Neural progenitor cell (in vitro differentiated cells): ENCODE measurements at regions not wholly inside any gene's neighbourhood (a gene's known extent, or its start where the extent isn't known, plus 50 kb on each side); places are given as distances from the start of the nearest gene placed in this dataset.

Source experiments
- DNase-seq: peaks from one replicate; pipeline ENCODE4 v3.0.0-alpha.2; 2016; ENCODE audit warnings: low spot score
- H2AFZ ChIP-seq: fragments of 200-600 bp; sonication (generic); replicated peaks from 2 replicates; pipeline ENCODE4 v1.6.1; 2016; ENCODE audit warnings: antibody characterized with exemption
- H3F3A ChIP-seq: fragments of 200-600 bp; sonication (generic); 2 replicates; pipeline ENCODE4 v1.6.1; 2016; ENCODE audit warnings: antibody characterized with exemption, low read depth
- H3K27ac ChIP-seq: fragments of 200-600 bp; sonication (generic); 2 replicates; pipeline ENCODE4 v1.5.1; 2016; ENCODE audit warnings: mild to moderate bottlenecking
- H3K27me3 ChIP-seq: fragments of 200-600 bp; sonication (generic); 2 replicates; pipeline ENCODE4 v1.6.1; 2016; ENCODE audit warnings: mild to moderate bottlenecking, moderate library complexity
- H3K36me3 ChIP-seq: fragments of 200-600 bp; sonication (generic); 2 replicates; pipeline ENCODE4 v1.5.1; 2016
- H3K4me1 ChIP-seq: fragments of 200-600 bp; sonication (generic); 2 replicates; pipeline ENCODE4 v1.6.1; 2016; ENCODE audit warnings: mixed run types
- H3K4me2 ChIP-seq: fragments of 200-600 bp; sonication (generic); 2 replicates; pipeline ENCODE4 v1.6.1; 2016
- H3K4me3 ChIP-seq: fragments of 200-600 bp; sonication (generic); 2 replicates; pipeline ENCODE4 v1.5.1; 2016
- H3K79me2 ChIP-seq: fragments of 200-600 bp; sonication (generic); 2 replicates; pipeline ENCODE4 v1.6.1; 2016; ENCODE audit warnings: low read depth
- H3K9ac ChIP-seq: fragments of 200-600 bp; sonication (generic); 2 replicates; pipeline ENCODE4 v1.6.1; 2016
- H3K9me3 ChIP-seq: fragments of 200-600 bp; sonication (generic); 2 replicates; pipeline ENCODE4 v1.5.1; 2016; ENCODE audit warnings: low read depth
- H4K20me1 ChIP-seq: fragments of 200-600 bp; sonication (generic); 2 replicates; pipeline ENCODE4 v1.6.1; 2016; ENCODE audit warnings: low read depth
- H3K27ac Mint-ChIP-seq: 3 replicates; pipeline ENCODE4 v1.8.0; 2021; ENCODE audit warnings: mixed read lengths
- H3K27me3 Mint-ChIP-seq: 2 replicates; pipeline ENCODE4 v1.8.0; 2022; ENCODE audit warnings: low read depth, mild to moderate bottlenecking, inconsistent platforms, moderate library complexity, mixed read lengths; ENCODE audit not compliant: insufficient read depth
- H3K36me3 Mint-ChIP-seq: 3 replicates; pipeline ENCODE4 v1.8.0; 2021; ENCODE audit warnings: mixed read lengths
- H3K4me1 Mint-ChIP-seq: 3 replicates; pipeline ENCODE4 v1.8.0; 2021; ENCODE audit warnings: mixed read lengths
- H3K4me3 Mint-ChIP-seq: 3 replicates; pipeline ENCODE4 v1.8.0; 2021; ENCODE audit warnings: mild to moderate bottlenecking, moderate library complexity, mixed read lengths
- H3K9me3 Mint-ChIP-seq: 3 replicates; pipeline ENCODE4 v1.8.0; 2020; ENCODE audit warnings: mixed read lengths
- EZH2 ChIP-seq: fragments of 200-600 bp; sonication (generic); IDR thresholded peaks from 2 replicates; pipeline ENCODE4 v1.6.1; 2017; ENCODE audit warnings: antibody characterized with exemption, mild to moderate bottlenecking, moderate library complexity
- EZH2phosphoT487 ChIP-seq: fragments of 200-600 bp; sonication (generic); IDR thresholded peaks from 2 replicates; pipeline ENCODE4 v1.6.1; 2017; ENCODE audit warnings: antibody characterized with exemption
- TF ChIP-seq, protein P1 (sequence below): fragments of 200-600 bp; sonication (generic); IDR thresholded peaks from 2 replicates; pipeline ENCODE4 v1.5.1; 2017; ENCODE audit warnings: antibody characterized with exemption, mild to moderate bottlenecking

DNA sequence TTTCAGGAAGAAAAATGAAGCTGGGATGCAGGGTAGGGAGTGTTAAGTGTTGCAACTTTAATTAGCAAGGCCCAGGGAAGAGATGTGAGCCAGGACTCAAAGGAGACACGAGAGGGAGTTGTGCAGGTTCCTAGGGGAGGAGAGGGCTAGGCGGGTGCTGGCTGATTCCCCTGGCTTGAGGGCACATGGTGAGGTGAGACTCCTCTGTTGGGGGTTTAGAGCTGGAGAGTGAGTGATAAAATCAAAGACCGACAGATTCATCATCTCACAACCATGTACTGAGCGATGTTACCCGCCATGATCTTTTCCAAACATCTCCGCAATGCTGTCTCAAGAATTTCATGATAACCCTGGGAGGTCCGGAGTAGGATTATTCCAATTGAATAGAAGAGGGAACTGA, 161.8 kb upstream of the CSF3R start:
- Mint-ChIP-seq H3K4me1 (peaks cover 5% of the 10 kb centered on the region), H3K27me3 (peaks cover 14% of the 10 kb centered on the region), H3K9me3 (no peaks in the 10 kb centered on the region), H3K27ac (no peak overlapping the region), H3K36me3 (no peaks in the 10 kb centered on the region), H3K4me3 (no peak overlapping the region)
- Histone ChIP-seq H3K4me1 (peaks cover 22% of the 10 kb centered on the region), H3K27ac (no peak overlapping the region), H4K20me1 (no peaks in the 10 kb centered on the region), H2AFZ (no peak overlapping the region), H3K36me3 (no peaks in the 10 kb centered on the region), H3K27me3 (no peaks in the 10 kb centered on the region), H3K4me2 (no peak overlapping the region), H3K4me3 (no peak overlapping the region), H3F3A (no peaks in the 10 kb centered on the region), H3K79me2 (no peaks in the 10 kb centered on the region), H3K9ac (no peak overlapping the region), H3K9me3 (no peaks in the 10 kb centered on the region)
- TF ChIP-seq EZH2phosphoT487 (no peak), EZH2 (no peak)
- TF ChIP-seq, protein P1, sequence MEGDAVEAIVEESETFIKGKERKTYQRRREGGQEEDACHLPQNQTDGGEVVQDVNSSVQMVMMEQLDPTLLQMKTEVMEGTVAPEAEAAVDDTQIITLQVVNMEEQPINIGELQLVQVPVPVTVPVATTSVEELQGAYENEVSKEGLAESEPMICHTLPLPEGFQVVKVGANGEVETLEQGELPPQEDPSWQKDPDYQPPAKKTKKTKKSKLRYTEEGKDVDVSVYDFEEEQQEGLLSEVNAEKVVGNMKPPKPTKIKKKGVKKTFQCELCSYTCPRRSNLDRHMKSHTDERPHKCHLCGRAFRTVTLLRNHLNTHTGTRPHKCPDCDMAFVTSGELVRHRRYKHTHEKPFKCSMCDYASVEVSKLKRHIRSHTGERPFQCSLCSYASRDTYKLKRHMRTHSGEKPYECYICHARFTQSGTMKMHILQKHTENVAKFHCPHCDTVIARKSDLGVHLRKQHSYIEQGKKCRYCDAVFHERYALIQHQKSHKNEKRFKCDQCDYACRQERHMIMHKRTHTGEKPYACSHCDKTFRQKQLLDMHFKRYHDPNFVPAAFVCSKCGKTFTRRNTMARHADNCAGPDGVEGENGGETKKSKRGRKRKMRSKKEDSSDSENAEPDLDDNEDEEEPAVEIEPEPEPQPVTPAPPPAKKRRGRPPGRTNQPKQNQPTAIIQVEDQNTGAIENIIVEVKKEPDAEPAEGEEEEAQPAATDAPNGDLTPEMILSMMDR, result no peak
- no peak for DNase-seq

DNA sequence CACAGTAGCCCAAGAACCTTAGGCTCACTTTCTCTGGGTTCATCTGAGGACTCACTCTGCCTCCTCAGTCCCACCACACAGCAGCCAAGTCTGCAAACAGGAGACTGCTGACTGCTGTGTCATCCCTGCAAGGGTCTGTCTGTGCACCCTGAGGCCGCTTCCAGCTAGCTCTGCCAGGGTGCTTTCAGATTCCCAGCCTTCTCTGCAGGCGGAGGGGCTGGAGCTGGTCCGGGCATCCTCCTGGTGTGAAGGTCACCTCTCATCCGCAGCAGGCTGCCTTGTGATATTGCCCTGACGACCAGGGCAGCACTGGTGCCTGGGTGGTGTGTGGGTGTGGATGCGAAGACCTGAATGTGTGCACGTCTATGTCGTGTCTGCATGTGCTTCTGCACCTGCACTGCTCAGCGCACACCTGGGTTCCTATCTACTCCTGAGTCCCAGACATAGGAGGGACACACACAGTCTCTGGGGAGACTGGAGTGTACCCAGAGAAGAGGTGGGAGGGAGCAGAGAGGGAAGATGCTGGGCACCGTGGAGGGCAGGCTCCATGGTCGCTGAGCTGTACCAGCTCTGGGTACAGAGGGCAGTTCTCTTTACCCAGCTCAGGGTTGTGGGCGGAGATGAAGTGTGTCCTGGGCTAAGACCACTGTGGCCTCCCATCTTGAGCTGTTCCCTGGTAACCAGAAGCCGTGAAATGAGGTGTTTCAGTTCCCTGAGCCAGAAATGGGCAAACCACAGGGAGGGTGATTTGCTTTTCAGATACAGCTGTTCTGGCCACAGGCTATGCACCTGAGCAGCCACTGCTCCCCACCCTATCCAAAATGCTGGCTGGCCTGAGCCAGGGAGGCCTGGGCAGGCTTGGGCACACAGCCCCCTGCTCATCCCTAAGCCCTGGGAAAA, 160.9 kb upstream of the CSF3R start:
- Histone ChIP-seq H4K20me1 (no peaks in the 10 kb centered on the region), H3K9me3 (no peaks in the 10 kb centered on the region), H3K9ac (no peak overlapping the region), H3K27ac (no peak overlapping the region), H3K4me2 (no peak overlapping the region), H2AFZ (no peak overlapping the region), H3K36me3 (no peaks in the 10 kb centered on the region), H3K27me3 (no peaks in the 10 kb centered on the region), H3K79me2 (no peaks in the 10 kb centered on the region), H3F3A (no peaks in the 10 kb centered on the region), H3K4me1 (peaks cover 22% of the 10 kb centered on the region), H3K4me3 (no peak overlapping the region)
- no peak for DNase-seq
- TF ChIP-seq EZH2, result no peak
- no peak for TF ChIP-seq EZH2phosphoT487
- TF ChIP-seq, protein P1, result no peak
- Mint-ChIP-seq H3K4me3 (no peak overlapping the region), H3K9me3 (no peaks in the 10 kb centered on the region), H3K4me1 (peaks cover 5% of the 10 kb centered on the region), H3K36me3 (no peaks in the 10 kb centered on the region), H3K27me3 (peaks cover 10% of the 10 kb centered on the region), H3K27ac (no peak overlapping the region)

DNA sequence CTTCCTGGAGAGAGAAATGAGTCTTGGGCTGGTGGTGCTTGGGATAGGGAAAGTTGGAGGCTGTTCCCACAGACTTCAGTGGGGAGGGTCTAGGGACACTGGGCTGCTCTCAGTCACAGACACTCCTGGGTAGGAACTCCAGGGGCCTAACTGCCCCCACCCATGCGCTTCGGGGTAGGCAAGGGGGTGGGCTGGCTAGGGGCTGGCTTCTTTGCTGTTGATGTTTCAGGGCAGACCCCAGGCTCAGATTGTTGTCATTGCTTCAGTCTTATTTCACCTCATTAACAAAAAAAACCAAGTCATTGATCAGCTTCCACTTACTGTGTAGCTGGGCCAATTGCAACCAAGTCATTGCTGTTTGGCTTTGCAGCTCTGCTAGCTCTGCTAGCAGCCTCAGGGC, 160.1 kb upstream of the CSF3R start:
- Histone ChIP-seq H3K9me3 (no peaks in the 10 kb centered on the region), H3K79me2 (no peaks in the 10 kb centered on the region), H3K27ac (no peak overlapping the region), H3K4me3 (no peak overlapping the region), H3K27me3 (no peaks in the 10 kb centered on the region), H3K4me2 (no peak overlapping the region), H2AFZ (no peak overlapping the region), H4K20me1 (no peaks in the 10 kb centered on the region), H3K36me3 (no peaks in the 10 kb centered on the region), H3K9ac (no peak overlapping the region), H3F3A (no peaks in the 10 kb centered on the region), H3K4me1 (peaks cover 22% of the 10 kb centered on the region)
- Mint-ChIP-seq H3K27me3 (peaks cover 9% of the 10 kb centered on the region), H3K4me1 (peaks cover 5% of the 10 kb centered on the region), H3K36me3 (no peaks in the 10 kb centered on the region), H3K27ac (no peak overlapping the region), H3K4me3 (no peak overlapping the region), H3K9me3 (no peaks in the 10 kb centered on the region)
- TF ChIP-seq EZH2, result no peak
- TF ChIP-seq EZH2phosphoT487, result no peak
- TF ChIP-seq, protein P1, result no peak
- DNase-seq, result no peak
